ENCODE measurements at regions not wholly inside any gene's neighbourhood (a gene's known extent, or its start where the extent isn't known, plus 50 kb on each side); places are given as distances from the start of the nearest gene placed in this dataset.
A peak's percentile ranks its signal among the peaks of the same experiment; 100 is the strongest.

DNA sequence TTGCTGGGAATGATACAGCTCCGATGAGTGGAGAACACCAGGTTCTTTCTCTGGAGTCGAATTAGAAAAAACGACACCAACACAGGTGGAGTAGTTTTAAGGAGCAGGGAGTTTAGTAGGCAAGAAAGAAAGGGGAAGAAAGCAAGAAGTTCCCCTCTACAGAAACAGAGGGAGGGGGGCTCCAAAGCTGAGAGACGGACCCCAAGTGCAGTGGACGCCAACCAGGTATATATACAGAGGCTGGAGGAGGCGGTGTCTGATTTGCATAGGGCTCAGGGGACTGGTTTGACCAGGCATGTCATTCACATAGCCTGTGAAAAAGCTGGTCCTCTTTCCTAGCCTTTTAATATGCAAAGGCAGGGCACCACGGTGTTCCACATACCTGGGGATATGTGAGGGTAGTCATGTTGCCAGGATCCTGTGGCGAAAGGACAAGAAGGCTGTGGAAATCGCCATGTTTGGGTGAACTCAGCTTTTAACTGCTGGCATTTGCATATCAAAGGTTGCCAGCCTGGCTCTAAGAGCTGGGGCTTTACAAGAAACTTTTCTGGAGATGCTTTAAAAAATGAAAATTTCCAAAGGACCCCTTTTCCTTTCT, 887.4 kb upstream of the EPHA6 start (continued):
- TF ChIP-seq, protein P1, sequence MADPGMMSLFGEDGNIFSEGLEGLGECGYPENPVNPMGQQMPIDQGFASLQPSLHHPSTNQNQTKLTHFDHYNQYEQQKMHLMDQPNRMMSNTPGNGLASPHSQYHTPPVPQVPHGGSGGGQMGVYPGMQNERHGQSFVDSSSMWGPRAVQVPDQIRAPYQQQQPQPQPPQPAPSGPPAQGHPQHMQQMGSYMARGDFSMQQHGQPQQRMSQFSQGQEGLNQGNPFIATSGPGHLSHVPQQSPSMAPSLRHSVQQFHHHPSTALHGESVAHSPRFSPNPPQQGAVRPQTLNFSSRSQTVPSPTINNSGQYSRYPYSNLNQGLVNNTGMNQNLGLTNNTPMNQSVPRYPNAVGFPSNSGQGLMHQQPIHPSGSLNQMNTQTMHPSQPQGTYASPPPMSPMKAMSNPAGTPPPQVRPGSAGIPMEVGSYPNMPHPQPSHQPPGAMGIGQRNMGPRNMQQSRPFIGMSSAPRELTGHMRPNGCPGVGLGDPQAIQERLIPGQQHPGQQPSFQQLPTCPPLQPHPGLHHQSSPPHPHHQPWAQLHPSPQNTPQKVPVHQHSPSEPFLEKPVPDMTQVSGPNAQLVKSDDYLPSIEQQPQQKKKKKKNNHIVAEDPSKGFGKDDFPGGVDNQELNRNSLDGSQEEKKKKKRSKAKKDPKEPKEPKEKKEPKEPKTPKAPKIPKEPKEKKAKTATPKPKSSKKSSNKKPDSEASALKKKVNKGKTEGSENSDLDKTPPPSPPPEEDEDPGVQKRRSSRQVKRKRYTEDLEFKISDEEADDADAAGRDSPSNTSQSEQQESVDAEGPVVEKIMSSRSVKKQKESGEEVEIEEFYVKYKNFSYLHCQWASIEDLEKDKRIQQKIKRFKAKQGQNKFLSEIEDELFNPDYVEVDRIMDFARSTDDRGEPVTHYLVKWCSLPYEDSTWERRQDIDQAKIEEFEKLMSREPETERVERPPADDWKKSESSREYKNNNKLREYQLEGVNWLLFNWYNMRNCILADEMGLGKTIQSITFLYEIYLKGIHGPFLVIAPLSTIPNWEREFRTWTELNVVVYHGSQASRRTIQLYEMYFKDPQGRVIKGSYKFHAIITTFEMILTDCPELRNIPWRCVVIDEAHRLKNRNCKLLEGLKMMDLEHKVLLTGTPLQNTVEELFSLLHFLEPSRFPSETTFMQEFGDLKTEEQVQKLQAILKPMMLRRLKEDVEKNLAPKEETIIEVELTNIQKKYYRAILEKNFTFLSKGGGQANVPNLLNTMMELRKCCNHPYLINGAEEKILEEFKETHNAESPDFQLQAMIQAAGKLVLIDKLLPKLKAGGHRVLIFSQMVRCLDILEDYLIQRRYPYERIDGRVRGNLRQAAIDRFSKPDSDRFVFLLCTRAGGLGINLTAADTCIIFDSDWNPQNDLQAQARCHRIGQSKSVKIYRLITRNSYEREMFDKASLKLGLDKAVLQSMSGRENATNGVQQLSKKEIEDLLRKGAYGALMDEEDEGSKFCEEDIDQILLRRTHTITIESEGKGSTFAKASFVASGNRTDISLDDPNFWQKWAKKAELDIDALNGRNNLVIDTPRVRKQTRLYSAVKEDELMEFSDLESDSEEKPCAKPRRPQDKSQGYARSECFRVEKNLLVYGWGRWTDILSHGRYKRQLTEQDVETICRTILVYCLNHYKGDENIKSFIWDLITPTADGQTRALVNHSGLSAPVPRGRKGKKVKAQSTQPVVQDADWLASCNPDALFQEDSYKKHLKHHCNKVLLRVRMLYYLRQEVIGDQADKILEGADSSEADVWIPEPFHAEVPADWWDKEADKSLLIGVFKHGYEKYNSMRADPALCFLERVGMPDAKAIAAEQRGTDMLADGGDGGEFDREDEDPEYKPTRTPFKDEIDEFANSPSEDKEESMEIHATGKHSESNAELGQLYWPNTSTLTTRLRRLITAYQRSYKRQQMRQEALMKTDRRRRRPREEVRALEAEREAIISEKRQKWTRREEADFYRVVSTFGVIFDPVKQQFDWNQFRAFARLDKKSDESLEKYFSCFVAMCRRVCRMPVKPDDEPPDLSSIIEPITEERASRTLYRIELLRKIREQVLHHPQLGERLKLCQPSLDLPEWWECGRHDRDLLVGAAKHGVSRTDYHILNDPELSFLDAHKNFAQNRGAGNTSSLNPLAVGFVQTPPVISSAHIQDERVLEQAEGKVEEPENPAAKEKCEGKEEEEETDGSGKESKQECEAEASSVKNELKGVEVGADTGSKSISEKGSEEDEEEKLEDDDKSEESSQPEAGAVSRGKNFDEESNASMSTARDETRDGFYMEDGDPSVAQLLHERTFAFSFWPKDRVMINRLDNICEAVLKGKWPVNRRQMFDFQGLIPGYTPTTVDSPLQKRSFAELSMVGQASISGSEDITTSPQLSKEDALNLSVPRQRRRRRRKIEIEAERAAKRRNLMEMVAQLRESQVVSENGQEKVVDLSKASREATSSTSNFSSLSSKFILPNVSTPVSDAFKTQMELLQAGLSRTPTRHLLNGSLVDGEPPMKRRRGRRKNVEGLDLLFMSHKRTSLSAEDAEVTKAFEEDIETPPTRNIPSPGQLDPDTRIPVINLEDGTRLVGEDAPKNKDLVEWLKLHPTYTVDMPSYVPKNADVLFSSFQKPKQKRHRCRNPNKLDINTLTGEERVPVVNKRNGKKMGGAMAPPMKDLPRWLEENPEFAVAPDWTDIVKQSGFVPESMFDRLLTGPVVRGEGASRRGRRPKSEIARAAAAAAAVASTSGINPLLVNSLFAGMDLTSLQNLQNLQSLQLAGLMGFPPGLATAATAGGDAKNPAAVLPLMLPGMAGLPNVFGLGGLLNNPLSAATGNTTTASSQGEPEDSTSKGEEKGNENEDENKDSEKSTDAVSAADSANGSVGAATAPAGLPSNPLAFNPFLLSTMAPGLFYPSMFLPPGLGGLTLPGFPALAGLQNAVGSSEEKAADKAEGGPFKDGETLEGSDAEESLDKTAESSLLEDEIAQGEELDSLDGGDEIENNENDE (IDR thresholded peaks at IDR 0.05; ENCODE audit: insufficient replicate concordance, low read length), result peak; percentile 86
- TF ChIP-seq SAP30 (IDR thresholded peaks at IDR 0.05; ENCODE audit: insufficient read depth, insufficient replicate concordance, low read length), result no peak
- no peak for TF ChIP-seq ZNF274 (IDR thresholded peaks at IDR 0.05; ENCODE audit: borderline replicate concordance, extremely low read depth, low read length)
- TF ChIP-seq HDAC2 (IDR thresholded peaks at IDR 0.05; ENCODE audit: borderline replicate concordance in 1 of 2, low read depth in 2 of 2, low read length in 2 of 2), result peak; percentile 75 to 94; a peak in 3 of 4 replicates
- TF ChIP-seq TAF1 (IDR thresholded peaks at IDR 0.05; ENCODE audit: low read depth, low read length), result no peak
- TF ChIP-seq GTF2F1 (IDR thresholded peaks at IDR 0.05; ENCODE audit: borderline replicate concordance, low read depth, low read length), result no peak
- TF ChIP-seq PHF8 (conservative IDR thresholded peaks at IDR 0.05; ENCODE audit: low read depth, low read length), result no peak
- no peak for TF ChIP-seq GABPA (IDR thresholded peaks at IDR 0.05; ENCODE audit: borderline replicate concordance, insufficient read depth, low read length)
- TF ChIP-seq TCF12 (IDR thresholded peaks at IDR 0.05; ENCODE audit: low read depth, low read length), result 0 out of 2 replicates have a peak, but pooled peaks have one; percentile 36
- no peak for TF ChIP-seq EGR1 (IDR thresholded peaks at IDR 0.05; ENCODE audit: borderline replicate concordance, low read depth, low read length)

Measured in H1 (cell line).